HG03558 (cell line): ENCODE measurements at regions not wholly inside any gene's neighbourhood (a gene's known extent, or its start where the extent isn't known, plus 50 kb on each side); places are given as distances from the start of the nearest gene placed in this dataset.
"Not testable (repeated sequence)": the region's sequence is repeated elsewhere in the genome, so short reads cannot be mapped to it uniquely, and the experiment has no call there.

Source experiments
- ATAC-seq: cut with Tn5 transposase; IDR thresholded peaks from one replicate; pipeline ENCODE4 v1.9.1; 2021; ENCODE audit warnings: moderate number of reproducible peaks; ENCODE audit not compliant: unreplicated experiment; ENCODE audit errors: extremely low read depth

DNA sequence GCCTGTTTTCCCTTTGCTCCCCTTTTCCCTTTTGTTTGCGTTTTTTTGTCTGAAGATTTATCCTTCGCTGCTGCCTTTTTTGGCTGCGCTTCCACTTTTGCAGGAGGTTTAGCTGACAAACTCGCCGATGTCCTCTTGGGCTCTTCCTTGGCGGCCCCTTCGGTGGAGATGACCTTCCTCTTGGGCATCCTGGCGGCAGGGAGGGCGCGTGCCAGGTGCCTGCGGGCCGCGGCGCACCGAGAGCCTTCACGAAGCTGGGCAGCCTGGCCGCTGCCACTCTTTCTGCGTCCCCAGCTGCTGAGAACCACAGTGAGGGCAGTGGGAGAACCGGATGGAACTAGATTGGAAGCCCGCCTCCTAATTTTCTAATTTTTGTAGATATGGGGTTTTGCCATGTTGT lies 197.1 kb upstream of the C2CD4B start:
- ATAC-seq, result no peak

DNA sequence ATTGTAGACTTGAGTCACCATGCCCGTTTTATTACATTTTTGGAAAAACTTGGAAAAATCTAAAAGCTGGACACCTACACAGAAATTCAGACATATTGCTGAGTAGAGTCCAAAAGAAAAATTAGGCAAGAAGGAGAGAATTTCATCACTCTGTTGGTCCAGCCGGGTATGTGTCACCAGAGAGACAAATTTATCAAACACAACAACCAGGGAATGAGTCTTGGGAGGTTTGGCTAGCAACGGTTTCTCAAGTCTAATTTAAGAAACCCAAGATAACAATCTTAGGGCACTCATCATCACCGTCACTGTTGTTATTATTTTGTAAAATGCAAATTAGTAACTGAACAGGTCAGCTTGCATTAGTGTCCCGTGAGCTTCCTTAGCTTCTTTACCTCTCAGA lies 197.5 kb upstream of the C2CD4B start:
- ATAC-seq, result no peak

- no peak for ATAC-seq
Measured at GRCh38 chr15:62363913-62364312, 198.8 kb upstream of the C2CD4B start.

GRCh38 chr15:62365795-62366442 lies 200.8 kb upstream of the C2CD4B start:
- ATAC-seq, result no peak

DNA sequence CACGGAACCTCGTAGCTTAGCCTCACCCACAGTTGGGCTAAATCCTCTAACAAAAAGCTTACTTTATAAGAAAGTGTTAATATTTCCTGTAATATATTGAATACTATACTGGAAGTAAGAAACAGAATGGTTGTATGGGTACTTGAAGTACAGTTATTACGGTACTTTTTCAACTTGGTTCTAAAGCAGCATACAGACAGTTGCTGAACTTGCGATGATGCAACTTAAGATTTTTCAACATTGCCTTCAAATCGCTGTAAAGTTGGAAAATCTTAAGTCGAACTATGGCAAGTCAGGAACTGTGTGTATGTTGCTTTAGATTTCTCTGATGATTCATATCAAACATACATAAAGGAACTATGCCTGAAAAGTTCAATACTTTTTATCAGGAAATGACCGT lies 204.4 kb upstream of the C2CD4B start:
- ATAC-seq, result no peak

DNA sequence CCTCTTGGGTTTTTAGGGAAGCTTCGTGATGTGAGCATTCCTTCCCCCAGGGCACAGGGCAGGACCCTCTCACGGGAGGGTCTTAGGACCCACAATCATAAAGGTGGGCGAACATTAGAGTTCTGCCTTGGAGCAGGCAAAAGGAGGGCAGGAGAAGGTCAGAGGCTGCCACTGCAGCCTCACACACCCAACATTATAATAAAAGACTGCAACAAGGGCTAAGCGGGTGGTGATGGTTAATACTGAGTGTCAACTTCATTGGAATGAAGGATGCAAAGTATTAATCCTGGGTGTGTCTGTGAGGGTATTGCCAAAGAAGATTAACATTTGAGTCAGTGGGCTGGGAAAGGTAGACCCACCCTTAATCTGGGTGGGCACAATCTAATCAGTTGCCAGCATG lies 206.6 kb upstream of the C2CD4B start:
- ATAC-seq, result not testable (repeated sequence)

DNA sequence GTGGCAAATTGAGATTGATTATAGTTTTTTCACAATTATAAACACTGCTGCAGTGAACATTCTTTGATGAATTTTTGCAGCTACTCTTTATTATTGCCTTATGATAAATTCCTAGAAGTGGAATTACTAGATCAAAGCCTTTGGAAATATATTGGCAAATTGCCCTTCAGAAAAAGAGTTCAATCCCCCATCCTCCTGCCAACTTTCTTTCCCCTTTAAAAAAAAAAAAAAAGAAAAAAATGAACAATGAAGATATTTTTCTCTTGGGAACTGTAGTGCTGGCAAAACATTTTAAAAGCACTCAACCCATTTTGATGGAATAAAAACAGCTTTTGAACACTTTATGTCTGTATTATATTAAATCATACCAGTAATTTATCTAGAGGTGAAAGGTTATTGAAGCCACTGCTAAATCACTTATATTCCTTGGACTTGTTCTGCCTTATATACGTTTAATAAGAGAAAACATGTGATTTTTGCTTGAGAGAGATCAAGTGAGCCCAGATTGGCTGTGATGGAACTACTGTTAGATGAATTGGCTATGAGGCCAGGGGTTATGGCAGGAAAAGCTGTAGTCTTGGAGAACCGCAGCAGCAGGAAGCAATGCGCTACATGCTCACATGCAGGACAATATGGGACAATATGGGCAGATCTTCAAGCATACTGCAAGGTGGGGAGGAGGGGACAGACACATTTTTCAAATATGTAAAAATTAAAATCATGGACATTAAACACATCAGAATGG lies 212.8 kb upstream of the C2CD4B start:
- ATAC-seq, result no peak

GRCh38 chr15:62378772-62379498 lies 213.8 kb upstream of the C2CD4B start:
- ATAC-seq, result no peak

DNA sequence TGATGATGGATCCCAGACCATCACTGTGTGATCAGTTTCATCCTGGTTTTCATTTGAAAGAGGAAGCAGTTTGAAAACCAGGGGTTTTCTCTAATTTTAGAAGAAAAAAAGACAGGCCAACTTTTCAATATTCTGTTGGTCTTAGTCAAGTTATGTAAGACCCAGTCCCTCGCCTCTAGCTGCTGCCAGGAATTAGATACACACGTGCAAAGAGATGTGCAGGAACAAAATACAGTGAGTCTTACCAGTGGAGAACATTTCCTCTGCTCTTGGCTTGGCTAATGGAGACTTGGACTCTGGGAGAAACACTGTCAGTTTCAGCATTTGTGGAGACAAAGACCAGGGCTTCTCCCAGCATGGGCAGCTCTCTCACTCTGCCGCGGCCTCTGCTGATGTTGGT lies 214.9 kb upstream of the C2CD4B start:
- ATAC-seq, result no peak

DNA sequence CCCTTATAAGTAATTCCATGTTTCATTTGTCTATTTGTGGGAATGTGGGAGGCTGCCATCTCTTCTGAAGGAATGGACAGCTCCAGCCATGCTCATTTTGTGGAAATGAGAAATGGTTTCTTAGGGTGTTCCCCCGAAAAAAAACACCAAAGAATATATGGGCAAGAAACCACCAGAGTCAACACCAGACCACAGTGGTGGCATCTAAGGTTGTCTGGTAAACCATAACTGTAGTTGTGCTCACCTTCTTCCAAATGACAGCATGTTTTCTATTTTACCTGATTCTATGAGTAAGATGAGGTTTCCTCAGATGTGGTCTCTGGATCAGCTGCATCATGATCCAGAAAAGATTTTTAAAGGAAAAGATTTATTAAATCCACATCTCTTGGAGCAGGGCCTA lies 217.0 kb upstream of the C2CD4B start:
- no peak for ATAC-seq

GRCh38 chr15:62389885-62390790 lies 225.1 kb upstream of the C2CD4B start, which contains the start of gene TLN2:
TSS of gene TLN2 (plus strand) at chr15:62390550.
- no peak for ATAC-seq

DNA sequence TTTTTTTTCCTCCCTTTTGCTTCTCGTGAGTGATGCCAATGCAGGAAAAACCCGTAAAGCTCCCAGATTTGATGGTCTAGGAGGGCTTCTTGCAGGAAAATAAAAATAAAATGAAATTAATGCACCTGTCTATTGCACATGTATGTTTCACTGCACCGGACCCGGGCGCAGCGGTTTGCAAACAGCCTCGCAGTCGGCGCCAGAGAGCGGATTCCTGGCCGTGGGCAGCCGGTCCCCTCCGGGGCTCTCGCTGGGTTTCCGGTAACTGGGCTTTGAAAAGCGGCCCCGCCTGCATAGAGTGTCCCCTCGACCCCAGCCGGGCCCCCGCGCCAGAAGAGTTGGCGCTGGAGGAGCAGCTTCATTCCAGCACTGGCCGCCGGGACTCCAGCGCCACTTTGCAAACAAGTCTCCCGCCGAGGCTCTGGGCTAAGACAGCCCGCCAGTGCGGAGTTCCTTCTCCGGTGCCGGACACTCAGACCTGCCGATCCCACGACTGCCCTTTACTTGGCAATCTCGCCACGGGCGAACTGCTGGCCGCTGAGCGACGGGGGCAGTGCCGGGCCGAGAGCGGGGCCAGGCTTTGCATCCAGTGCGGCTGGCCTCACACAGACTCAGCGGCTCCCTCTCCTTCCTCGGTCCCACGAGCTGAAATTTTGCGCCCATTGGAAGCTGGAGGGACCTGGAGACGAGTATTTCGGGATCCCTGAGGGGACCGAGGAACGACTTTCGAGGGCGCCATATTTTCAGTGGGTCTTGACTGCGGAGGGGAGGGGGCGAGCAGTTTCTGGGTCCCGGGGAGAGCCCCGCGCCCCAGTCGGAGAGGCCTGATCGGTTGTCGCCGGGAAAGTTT lies 225.9 kb upstream of the C2CD4B start:
- no peak for ATAC-seq

DNA sequence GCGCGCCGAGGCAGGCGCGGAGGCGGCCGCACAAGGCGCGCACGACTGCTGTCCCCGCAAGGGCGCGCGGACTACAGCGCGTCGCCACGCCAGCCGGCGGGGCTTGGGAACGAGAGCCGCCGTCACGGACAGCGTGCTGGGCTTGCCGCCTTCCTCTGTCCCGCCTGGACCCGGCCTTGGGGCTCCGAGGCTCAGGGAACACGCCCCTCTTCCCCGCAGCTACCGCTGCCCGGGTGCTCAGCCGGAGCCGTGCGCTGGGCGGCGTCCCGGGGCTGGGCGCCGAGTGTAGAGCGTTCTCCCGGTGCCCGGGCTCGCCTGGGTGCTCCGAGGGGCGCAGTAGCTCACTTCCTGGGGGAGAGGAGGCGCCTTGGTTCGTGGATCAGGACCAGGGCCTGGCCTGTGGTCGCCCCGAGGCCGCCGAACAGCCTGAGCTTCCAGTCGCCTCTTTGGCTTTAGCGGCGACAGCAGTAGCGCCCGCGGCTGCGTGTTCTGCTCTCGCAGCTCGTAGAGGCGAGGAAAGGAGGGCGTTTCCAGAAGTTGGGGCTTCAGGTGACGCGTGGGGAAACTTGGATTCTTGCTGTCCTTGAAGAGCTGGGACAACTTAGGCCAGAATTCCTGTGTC lies 226.7 kb upstream of the C2CD4B start:
- no peak for ATAC-seq

- ATAC-seq, result no peak
Measured at GRCh38 chr15:62392376-62392775, 227.3 kb upstream of the C2CD4B start.

DNA sequence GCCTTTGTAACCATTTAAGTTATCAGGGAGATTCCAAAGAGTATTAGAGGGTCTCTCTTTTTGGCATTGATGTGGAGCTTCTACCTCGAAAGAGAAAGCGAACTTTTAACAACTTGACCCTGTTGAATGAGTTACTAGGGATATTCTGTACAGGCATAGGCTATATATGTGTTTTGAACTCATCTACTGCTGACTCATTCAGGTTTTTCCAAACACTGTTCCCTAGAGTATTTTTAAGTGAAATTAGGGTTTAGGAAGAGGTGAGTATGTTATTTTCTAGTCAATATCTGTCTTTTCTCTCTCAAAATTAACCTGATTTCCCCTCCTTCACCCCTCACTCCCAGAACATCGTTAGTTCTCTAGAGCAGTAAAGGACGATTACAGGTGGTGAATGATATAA lies 228.1 kb upstream of the C2CD4B start:
- ATAC-seq, result no peak

- no peak for ATAC-seq
Measured at GRCh38 chr15:62394079-62394478, 229.0 kb upstream of the C2CD4B start.

- ATAC-seq, result no peak
Measured at GRCh38 chr15:62400778-62401177, 235.7 kb upstream of the C2CD4B start.

GRCh38 chr15:62402687-62403086 lies 237.6 kb upstream of the C2CD4B start:
- no peak for ATAC-seq
